ENCODE measurements at regions not wholly inside any gene's neighbourhood (a gene's known extent, or its start where the extent isn't known, plus 50 kb on each side); places are given as distances from the start of the nearest gene placed in this dataset.

DNA sequence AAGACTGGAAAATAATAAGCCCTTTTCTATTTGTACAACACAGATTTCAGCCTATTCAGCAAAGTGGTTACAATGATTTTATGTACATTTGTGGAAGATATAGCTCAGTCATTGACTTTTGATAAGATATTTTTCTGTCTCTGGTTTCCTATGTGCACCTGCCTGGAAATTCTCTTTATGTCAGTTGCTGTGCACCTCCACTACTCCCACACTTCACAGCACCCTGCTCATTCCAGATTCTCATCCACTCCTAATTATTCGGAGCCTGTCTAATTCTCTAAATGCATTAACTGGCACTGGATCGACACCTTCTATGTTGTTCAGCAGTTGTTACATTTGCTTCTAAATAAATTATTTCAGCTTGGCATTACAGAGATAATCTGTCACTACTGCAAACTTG, 275.1 kb upstream of the RND3 start:
- Histone ChIP-seq H3K9me2 (ENCODE audit: low read depth, low read length) (no peaks in the 10 kb centered on the region), H4K20me1 (ENCODE audit: insufficient read depth, low read length) (no peaks in the 10 kb centered on the region), H3K27ac (ENCODE audit: low read depth, low read length, poor library complexity, severe bottlenecking) (no peak overlapping the region), H3K27me3 (ENCODE audit: insufficient read depth, low read length) (no peaks in the 10 kb centered on the region), H3K4me2 (ENCODE audit: low read length) (no peak overlapping the region), H3F3A (ENCODE audit: insufficient read depth, low read length) (no peaks in the 10 kb centered on the region), H2AFZ (ENCODE audit: low read length) (no peak overlapping the region), H3K36me3 (ENCODE audit: insufficient read depth, low read length) (no peaks in the 10 kb centered on the region), H3K4me3 (ENCODE audit: low read depth, low read length, poor library complexity, severe bottlenecking) (no peak overlapping the region), H3K9ac (ENCODE audit: low read length) (no peak overlapping the region), H3K4me1 (ENCODE audit: insufficient read depth, low read length, severe bottlenecking) (no peaks in the 10 kb centered on the region), H3K9me3 (ENCODE audit: low read length) (no peaks in the 10 kb centered on the region), H3K79me2 (ENCODE audit: insufficient read depth, low read length) (no peaks in the 10 kb centered on the region)
- no peak for TF ChIP-seq EZH2 (IDR thresholded peaks at IDR 0.05; ENCODE audit: borderline replicate concordance, low read length)
- TF ChIP-seq, protein P1, sequence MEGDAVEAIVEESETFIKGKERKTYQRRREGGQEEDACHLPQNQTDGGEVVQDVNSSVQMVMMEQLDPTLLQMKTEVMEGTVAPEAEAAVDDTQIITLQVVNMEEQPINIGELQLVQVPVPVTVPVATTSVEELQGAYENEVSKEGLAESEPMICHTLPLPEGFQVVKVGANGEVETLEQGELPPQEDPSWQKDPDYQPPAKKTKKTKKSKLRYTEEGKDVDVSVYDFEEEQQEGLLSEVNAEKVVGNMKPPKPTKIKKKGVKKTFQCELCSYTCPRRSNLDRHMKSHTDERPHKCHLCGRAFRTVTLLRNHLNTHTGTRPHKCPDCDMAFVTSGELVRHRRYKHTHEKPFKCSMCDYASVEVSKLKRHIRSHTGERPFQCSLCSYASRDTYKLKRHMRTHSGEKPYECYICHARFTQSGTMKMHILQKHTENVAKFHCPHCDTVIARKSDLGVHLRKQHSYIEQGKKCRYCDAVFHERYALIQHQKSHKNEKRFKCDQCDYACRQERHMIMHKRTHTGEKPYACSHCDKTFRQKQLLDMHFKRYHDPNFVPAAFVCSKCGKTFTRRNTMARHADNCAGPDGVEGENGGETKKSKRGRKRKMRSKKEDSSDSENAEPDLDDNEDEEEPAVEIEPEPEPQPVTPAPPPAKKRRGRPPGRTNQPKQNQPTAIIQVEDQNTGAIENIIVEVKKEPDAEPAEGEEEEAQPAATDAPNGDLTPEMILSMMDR (IDR thresholded peaks at IDR 0.05; ENCODE audit: low read length): no peak

DNA sequence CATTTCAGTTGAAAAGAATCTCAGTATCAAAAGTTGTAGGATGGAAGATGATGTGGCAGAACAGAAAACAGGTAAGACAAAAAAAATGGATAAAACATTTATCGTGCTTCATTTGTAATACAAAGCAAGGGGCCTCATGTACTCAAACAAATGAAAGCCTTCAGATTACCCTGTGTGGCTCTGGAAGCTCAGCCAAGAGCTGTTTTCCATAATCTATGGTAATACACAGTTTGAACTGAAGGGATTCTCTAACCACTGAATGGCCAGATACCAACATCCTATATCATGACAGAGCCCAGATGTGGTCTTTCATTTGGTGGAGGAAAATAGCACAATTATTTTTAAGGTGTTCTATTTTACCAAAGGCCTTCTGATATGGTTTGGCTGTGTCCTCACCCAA, 272.1 kb upstream of the RND3 start:
- no peaks in the 10 kb centered on the region for H4K20me1 ChIP-seq (ENCODE audit: insufficient read depth, low read length)
- H2AFZ ChIP-seq (ENCODE audit: low read length): no peak overlapping the region
- TF ChIP-seq EZH2 (IDR thresholded peaks at IDR 0.05; ENCODE audit: borderline replicate concordance, low read length): no peak

DNA sequence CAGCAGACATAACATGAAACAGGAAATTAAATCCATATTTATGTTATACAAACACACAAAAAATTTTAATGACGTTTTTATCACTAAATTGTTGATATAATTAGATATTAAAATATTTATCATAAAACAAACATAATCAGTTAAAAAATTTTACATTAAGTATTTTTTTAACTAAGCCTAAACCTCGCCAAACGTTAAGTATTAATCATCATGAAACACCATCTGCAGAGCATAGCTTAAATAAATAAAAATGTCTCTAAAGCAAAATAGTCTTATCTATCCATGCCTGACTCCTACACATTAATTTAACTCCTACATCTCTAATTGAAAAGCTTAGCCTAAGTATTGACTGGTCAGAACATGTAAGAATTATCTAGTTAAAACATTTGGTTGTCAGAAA, 271.6 kb upstream of the RND3 start:
- Histone ChIP-seq H3K36me3 (ENCODE audit: insufficient read depth, low read length) (no peaks in the 10 kb centered on the region), H3K4me1 (ENCODE audit: insufficient read depth, low read length, severe bottlenecking) (no peaks in the 10 kb centered on the region), H3F3A (ENCODE audit: insufficient read depth, low read length) (no peaks in the 10 kb centered on the region), H3K79me2 (ENCODE audit: insufficient read depth, low read length) (no peaks in the 10 kb centered on the region), H3K9ac (ENCODE audit: low read length) (no peak overlapping the region), H3K4me2 (ENCODE audit: low read length) (no peak overlapping the region), H3K9me3 (ENCODE audit: low read length) (no peaks in the 10 kb centered on the region), H3K9me2 (ENCODE audit: low read depth, low read length) (no peaks in the 10 kb centered on the region), H3K27me3 (ENCODE audit: insufficient read depth, low read length) (no peaks in the 10 kb centered on the region), H3K27ac (ENCODE audit: low read depth, low read length, poor library complexity, severe bottlenecking) (no peak overlapping the region), H4K20me1 (ENCODE audit: insufficient read depth, low read length) (no peaks in the 10 kb centered on the region), H3K4me3 (ENCODE audit: low read depth, low read length, poor library complexity, severe bottlenecking) (no peak overlapping the region), H2AFZ (ENCODE audit: low read length) (no peak overlapping the region)
- TF ChIP-seq, protein P1 (IDR thresholded peaks at IDR 0.05; ENCODE audit: low read length): no peak
- TF ChIP-seq EZH2 (IDR thresholded peaks at IDR 0.05; ENCODE audit: borderline replicate concordance, low read length): no peak

More for the DNA sequence above, 272.1 kb upstream of the RND3 start:
- H3K36me3 ChIP-seq (ENCODE audit: insufficient read depth, low read length): no peaks in the 10 kb centered on the region
- H3K9ac ChIP-seq (ENCODE audit: low read length): no peak overlapping the region
- H3K9me2 ChIP-seq (ENCODE audit: low read depth, low read length): no peaks in the 10 kb centered on the region
- H3K9me3 ChIP-seq (ENCODE audit: low read length): no peaks in the 10 kb centered on the region
- no peaks in the 10 kb centered on the region for H3K27me3 ChIP-seq (ENCODE audit: insufficient read depth, low read length)
- no peaks in the 10 kb centered on the region for H3K79me2 ChIP-seq (ENCODE audit: insufficient read depth, low read length)
- no peak overlapping the region for H3K4me3 ChIP-seq (ENCODE audit: low read depth, low read length, poor library complexity, severe bottlenecking)
- H3F3A ChIP-seq (ENCODE audit: insufficient read depth, low read length): no peaks in the 10 kb centered on the region
- no peaks in the 10 kb centered on the region for H3K4me1 ChIP-seq (ENCODE audit: insufficient read depth, low read length, severe bottlenecking)
- H3K4me2 ChIP-seq (ENCODE audit: low read length): no peak overlapping the region
- H3K27ac ChIP-seq (ENCODE audit: low read depth, low read length, poor library complexity, severe bottlenecking): no peak overlapping the region

DNA sequence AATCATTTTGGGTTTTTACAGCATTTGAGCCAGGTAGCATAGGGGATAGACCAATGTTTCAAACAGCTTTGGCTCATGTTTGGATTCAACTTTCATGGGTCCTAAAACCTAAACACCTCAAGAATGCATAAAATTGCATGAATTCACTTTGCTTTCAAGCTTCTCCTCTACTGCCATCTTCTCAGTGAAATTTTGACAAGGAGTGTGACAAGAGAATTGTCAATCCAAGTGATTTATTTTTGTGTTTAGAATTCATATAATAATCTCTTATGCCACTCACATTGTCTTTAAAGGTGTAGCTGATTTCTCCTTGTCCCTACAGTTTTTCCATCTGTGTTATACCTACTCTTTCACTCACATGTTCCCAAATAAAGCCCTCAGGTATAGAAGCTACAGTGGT, 264.8 kb upstream of the RND3 start:
- Histone ChIP-seq H2AFZ (ENCODE audit: low read length) (no peak overlapping the region), H3K36me3 (ENCODE audit: insufficient read depth, low read length) (no peaks in the 10 kb centered on the region), H4K20me1 (ENCODE audit: insufficient read depth, low read length) (no peaks in the 10 kb centered on the region), H3K9me3 (ENCODE audit: low read length) (no peaks in the 10 kb centered on the region), H3K9me2 (ENCODE audit: low read depth, low read length) (no peaks in the 10 kb centered on the region), H3K27me3 (ENCODE audit: insufficient read depth, low read length) (no peaks in the 10 kb centered on the region), H3F3A (ENCODE audit: insufficient read depth, low read length) (no peaks in the 10 kb centered on the region), H3K4me1 (ENCODE audit: insufficient read depth, low read length, severe bottlenecking) (no peaks in the 10 kb centered on the region), H3K9ac (ENCODE audit: low read length) (no peak overlapping the region), H3K4me3 (ENCODE audit: low read depth, low read length, poor library complexity, severe bottlenecking) (no peak overlapping the region), H3K27ac (ENCODE audit: low read depth, low read length, poor library complexity, severe bottlenecking) (no peak overlapping the region), H3K4me2 (ENCODE audit: low read length) (no peak overlapping the region), H3K79me2 (ENCODE audit: insufficient read depth, low read length) (no peaks in the 10 kb centered on the region)
- TF ChIP-seq, protein P1 (IDR thresholded peaks at IDR 0.05; ENCODE audit: low read length): no peak
- TF ChIP-seq EZH2 (IDR thresholded peaks at IDR 0.05; ENCODE audit: borderline replicate concordance, low read length): no peak
